Astrocyte (in vitro differentiated cells and primary cell): ENCODE measurements at regions not wholly inside any gene's neighbourhood (a gene's known extent, or its start where the extent isn't known, plus 50 kb on each side); places are given as distances from the start of the nearest gene placed in this dataset.

Experiments
- DNase-seq: peaks from one replicate; pipeline ENCODE4 v3.0.0-alpha.2; 2010; ENCODE audit warnings: low read depth
- FAIRE-seq: peaks from 2 replicates; lab custom pipeline; 2011; peaks lifted over from hg19 to GRCh38; lab: Jason Lieb, UNC
- H2AFZ ChIP-seq: 2 replicates; pipeline ENCODE4 v1.6.0; 2012; ENCODE audit warnings: low read depth, low read length, inconsistent platforms
- H3K27ac ChIP-seq: 2 replicates; pipeline ENCODE4 v1.5.1; 2011; ENCODE audit warnings: low read depth, low read length, inconsistent platforms
- H3K27me3 ChIP-seq: 2 replicates; pipeline ENCODE4 v1.6.0; 2011; ENCODE audit warnings: low read length, inconsistent platforms; ENCODE audit not compliant: insufficient read depth
- H3K36me3 ChIP-seq: 2 replicates; pipeline ENCODE4 v1.5.1; 2011; ENCODE audit warnings: low read length, inconsistent platforms; ENCODE audit not compliant: insufficient read depth
- H3K4me1 ChIP-seq: 2 replicates; pipeline ENCODE4 v1.5.1; 2011; ENCODE audit warnings: low read length, inconsistent platforms; ENCODE audit not compliant: insufficient read depth
- H3K4me2 ChIP-seq: 2 replicates; pipeline ENCODE4 v1.6.0; 2012; ENCODE audit warnings: low read length, inconsistent platforms
- H3K4me3 ChIP-seq: 2 replicates; pipeline ENCODE4 v1.5.1; 2011; ENCODE audit warnings: low read depth, mild to moderate bottlenecking, low read length, inconsistent platforms; ENCODE audit not compliant: insufficient read depth
- H3K79me2 ChIP-seq: 2 replicates; pipeline ENCODE4 v1.6.0; 2012; ENCODE audit warnings: mild to moderate bottlenecking, low read length, inconsistent platforms; ENCODE audit not compliant: insufficient read depth
- H3K9ac ChIP-seq: 2 replicates; pipeline ENCODE4 v1.6.0; 2012; ENCODE audit warnings: mild to moderate bottlenecking, low read length, inconsistent platforms
- H3K9me3 ChIP-seq: 2 replicates; pipeline ENCODE4 v1.5.1; 2012; ENCODE audit warnings: low read depth, mild to moderate bottlenecking, low read length, inconsistent platforms; ENCODE audit not compliant: insufficient read depth
- H4K20me1 ChIP-seq: 2 replicates; pipeline ENCODE4 v1.6.0; 2012; ENCODE audit warnings: low read length, inconsistent platforms; ENCODE audit not compliant: insufficient read depth
- H3K27ac Mint-ChIP-seq: one replicate; pipeline ENCODE4 v1.8.0; 2021; ENCODE audit warnings: mild to moderate bottlenecking, mixed read lengths; ENCODE audit not compliant: unreplicated experiment
- H3K27me3 Mint-ChIP-seq: one replicate; pipeline ENCODE4 v1.8.0; 2021; ENCODE audit warnings: low read depth, mixed read lengths; ENCODE audit not compliant: unreplicated experiment
- H3K36me3 Mint-ChIP-seq: one replicate; pipeline ENCODE4 v1.8.0; 2021; ENCODE audit warnings: low read depth, mixed read lengths; ENCODE audit not compliant: unreplicated experiment
- H3K4me1 Mint-ChIP-seq: one replicate; pipeline ENCODE4 v1.8.0; 2021; ENCODE audit warnings: low read depth, mixed read lengths; ENCODE audit not compliant: unreplicated experiment
- H3K4me3 Mint-ChIP-seq: one replicate; pipeline ENCODE4 v1.8.0; 2021; ENCODE audit warnings: mild to moderate bottlenecking, moderate library complexity, mixed read lengths; ENCODE audit not compliant: unreplicated experiment
- H3K9me3 Mint-ChIP-seq: one replicate; pipeline ENCODE4 v1.8.0; 2021; ENCODE audit warnings: mild to moderate bottlenecking, mixed read lengths; ENCODE audit not compliant: unreplicated experiment
- EZH2 ChIP-seq: IDR thresholded peaks from 2 replicates; pipeline ENCODE4 v1.6.1; 2012; ENCODE audit warnings: mild to moderate bottlenecking, low read length, inconsistent platforms; ENCODE audit not compliant: insufficient read depth
- TF ChIP-seq, protein P1 (sequence below): IDR thresholded peaks from 2 replicates; pipeline ENCODE4 v1.5.1; 2011; ENCODE audit warnings: low read depth, mild to moderate bottlenecking, inconsistent platforms, low read length, moderate library complexity; ENCODE audit not compliant: insufficient read depth

GRCh38 chr6:33962246-33963027, 158.6 kb upstream of the MLN start:
- no peaks in the 10 kb centered on the region for H3K79me2 ChIP-seq
- H3K4me1 ChIP-seq, result no peaks in the 10 kb centered on the region
- no peak for FAIRE-seq
- peaks cover 39% of the 10 kb centered on the region for H3K27me3 Mint-ChIP-seq
- no peaks in the 10 kb centered on the region for H4K20me1 ChIP-seq
- no peak for DNase-seq
- no peak overlapping the region for H3K4me3 ChIP-seq
- H3K36me3 ChIP-seq, result no peaks in the 10 kb centered on the region
- H3K27ac ChIP-seq, result no peak overlapping the region
- H3K9me3 ChIP-seq, result no peaks in the 10 kb centered on the region
- no peak overlapping the region for H3K4me2 ChIP-seq
- no peak overlapping the region for H3K27ac Mint-ChIP-seq
- peaks cover 17% of the 10 kb centered on the region for H3K9me3 Mint-ChIP-seq
- no peak overlapping the region for H2AFZ ChIP-seq
- no peak overlapping the region for H3K9ac ChIP-seq
- H3K36me3 Mint-ChIP-seq, result peaks cover 2% of the 10 kb centered on the region
- no peak overlapping the region for H3K4me3 Mint-ChIP-seq
- peaks cover 5% of the 10 kb centered on the region for H3K4me1 Mint-ChIP-seq
- peaks cover 10% of the 10 kb centered on the region for H3K27me3 ChIP-seq
- no peak for TF ChIP-seq EZH2
- TF ChIP-seq, protein P1, sequence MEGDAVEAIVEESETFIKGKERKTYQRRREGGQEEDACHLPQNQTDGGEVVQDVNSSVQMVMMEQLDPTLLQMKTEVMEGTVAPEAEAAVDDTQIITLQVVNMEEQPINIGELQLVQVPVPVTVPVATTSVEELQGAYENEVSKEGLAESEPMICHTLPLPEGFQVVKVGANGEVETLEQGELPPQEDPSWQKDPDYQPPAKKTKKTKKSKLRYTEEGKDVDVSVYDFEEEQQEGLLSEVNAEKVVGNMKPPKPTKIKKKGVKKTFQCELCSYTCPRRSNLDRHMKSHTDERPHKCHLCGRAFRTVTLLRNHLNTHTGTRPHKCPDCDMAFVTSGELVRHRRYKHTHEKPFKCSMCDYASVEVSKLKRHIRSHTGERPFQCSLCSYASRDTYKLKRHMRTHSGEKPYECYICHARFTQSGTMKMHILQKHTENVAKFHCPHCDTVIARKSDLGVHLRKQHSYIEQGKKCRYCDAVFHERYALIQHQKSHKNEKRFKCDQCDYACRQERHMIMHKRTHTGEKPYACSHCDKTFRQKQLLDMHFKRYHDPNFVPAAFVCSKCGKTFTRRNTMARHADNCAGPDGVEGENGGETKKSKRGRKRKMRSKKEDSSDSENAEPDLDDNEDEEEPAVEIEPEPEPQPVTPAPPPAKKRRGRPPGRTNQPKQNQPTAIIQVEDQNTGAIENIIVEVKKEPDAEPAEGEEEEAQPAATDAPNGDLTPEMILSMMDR, result no peak

DNA sequence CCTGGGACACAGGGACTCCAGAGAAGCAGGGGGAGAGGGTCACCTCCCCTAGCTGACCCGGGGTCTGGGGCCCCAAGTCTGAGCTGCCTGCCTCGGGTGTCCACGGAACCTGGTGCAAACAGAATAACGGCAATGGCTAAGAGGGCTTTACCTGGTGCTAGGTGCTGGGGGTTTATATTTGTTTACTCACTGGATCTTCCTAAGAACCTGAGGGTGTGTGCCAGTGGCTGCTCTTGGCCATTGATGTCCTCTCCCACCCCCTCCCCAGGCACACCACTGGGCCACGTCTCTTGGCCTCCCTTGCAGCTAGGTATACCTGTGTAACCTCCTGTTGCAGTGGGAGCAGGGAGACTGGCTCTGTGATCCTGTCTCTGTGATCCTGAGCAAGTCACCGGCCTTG, 157.9 kb upstream of the MLN start:
- no peak for DNase-seq
- H3K9ac ChIP-seq, result no peak overlapping the region
- no peak for FAIRE-seq
- peaks cover 5% of the 10 kb centered on the region for H3K4me1 Mint-ChIP-seq
- peaks cover 36% of the 10 kb centered on the region for H3K27me3 Mint-ChIP-seq
- no peaks in the 10 kb centered on the region for H4K20me1 ChIP-seq
- H3K4me2 ChIP-seq, result no peak overlapping the region
- no peaks in the 10 kb centered on the region for H3K36me3 Mint-ChIP-seq
- no peak overlapping the region for H3K27ac ChIP-seq
- no peaks in the 10 kb centered on the region for H3K36me3 ChIP-seq
- no peak overlapping the region for H3K4me3 ChIP-seq
- no peak overlapping the region for H2AFZ ChIP-seq
- H3K4me1 ChIP-seq, result no peaks in the 10 kb centered on the region
- H3K4me3 Mint-ChIP-seq, result no peak overlapping the region
- TF ChIP-seq, protein P1, result no peak
- TF ChIP-seq EZH2, result no peak
- H3K79me2 ChIP-seq, result no peaks in the 10 kb centered on the region
- no peaks in the 10 kb centered on the region for H3K9me3 ChIP-seq
- no peak overlapping the region for H3K27ac Mint-ChIP-seq
- H3K27me3 ChIP-seq, result peaks cover 6% of the 10 kb centered on the region
- peaks cover 11% of the 10 kb centered on the region for H3K9me3 Mint-ChIP-seq
